Pons (tissue), 1 donor: ENCODE measurements at regions not wholly inside any gene's neighbourhood (a gene's known extent, or its start where the extent isn't known, plus 50 kb on each side); places are given as distances from the start of the nearest gene placed in this dataset.
A peak's percentile ranks its signal among the peaks of the same experiment; 100 is the strongest.

Experiments
- DNase-seq: peaks from one replicate; pipeline ENCODE4 v3.0.0-alpha.2; 2016; ENCODE audit warnings: low spot score

DNA sequence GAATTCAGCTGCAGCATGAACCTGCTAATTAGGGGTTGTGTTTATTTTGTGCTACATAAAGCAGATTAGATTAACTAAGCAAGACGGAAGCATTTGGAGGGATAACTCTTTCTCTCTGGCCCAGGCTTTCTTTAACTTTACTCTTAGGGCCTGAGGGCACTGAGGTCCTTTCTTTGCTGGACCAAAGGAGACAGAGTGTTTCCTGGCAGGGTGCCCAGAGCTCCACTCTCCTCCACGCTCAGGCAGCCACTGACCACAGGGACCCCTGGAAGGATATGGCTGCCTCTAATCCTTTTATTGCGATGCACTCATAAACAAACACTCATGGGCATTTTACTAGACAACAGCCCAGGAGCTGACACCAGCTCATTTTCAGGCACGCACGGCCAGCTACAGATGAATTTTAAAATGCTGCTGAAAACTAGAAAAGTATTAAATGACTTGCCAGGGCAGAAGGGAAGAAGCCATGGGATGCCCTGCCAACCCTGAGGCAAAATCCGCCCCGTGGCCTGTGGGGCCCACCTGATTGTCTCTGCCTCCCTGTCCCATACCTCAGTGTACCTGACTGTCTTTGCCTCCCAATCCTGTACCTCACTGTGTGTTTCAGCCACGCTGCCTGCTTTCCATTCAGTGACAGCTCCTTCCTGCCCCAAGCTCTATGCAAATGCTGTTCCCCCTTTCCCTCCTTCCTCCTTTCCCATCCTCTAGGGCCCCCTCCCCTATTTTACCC is 192.6 kb upstream of the NAV2 start:
- DNase-seq = no peak

GRCh38 chr11:19519353-19519752 is 193.3 kb upstream of the NAV2 start:
- DNase-seq = no peak

GRCh38 chr11:19513253-19513652 is 199.4 kb upstream of the NAV2 start:
- DNase-seq = no peak

- DNase-seq = no peak
Measured at GRCh38 chr11:19512618-19513017, 200.0 kb upstream of the NAV2 start.

GRCh38 chr11:19511413-19512183 is 201.0 kb upstream of the NAV2 start:
- DNase-seq = peak; percentile 78

DNA sequence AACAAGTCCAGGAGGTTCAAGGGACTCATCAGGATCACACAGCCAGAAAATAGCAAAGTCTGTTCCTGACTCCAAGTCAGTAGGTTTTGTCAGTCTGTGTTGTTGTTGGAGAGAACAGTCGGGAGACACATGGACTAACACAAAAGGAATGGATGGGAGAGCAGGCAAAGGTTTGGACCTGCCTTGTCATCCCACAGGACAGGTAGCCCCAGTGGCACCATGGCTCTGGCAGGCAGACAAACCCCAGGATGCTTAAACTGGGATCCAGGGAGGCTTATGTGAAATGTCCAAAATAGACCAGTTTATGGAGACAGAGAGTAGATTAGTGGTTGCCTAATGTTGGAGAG is 201.6 kb upstream of the NAV2 start:
- DNase-seq = no peak

GRCh38 chr11:19510468-19510867 is 202.2 kb upstream of the NAV2 start:
- no peak for DNase-seq

DNA sequence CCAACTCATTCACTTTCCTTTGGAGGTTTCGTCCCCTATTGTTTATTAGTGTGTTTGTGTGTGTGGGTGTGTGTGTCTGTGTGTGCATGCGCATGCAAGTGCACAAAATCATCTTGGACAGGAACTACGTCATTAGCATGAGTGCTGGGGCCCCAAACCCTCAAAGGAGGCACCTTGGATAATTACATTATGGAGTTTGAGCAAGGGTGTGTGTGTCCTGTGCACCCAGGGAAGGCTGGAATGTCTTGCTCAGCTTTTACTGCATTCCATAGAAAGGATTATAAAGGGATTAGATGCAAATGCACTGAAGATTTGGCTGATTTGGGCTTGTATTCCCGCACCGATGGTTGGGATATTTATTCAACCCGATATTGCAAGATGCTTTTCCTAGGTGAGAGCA is 203.4 kb upstream of the NAV2 start:
- no peak for DNase-seq

GRCh38 chr11:19508165-19508564 is 204.5 kb upstream of the NAV2 start:
- no peak for DNase-seq

GRCh38 chr11:19506816-19507486 is 205.7 kb upstream of the NAV2 start:
- no peak for DNase-seq

DNA sequence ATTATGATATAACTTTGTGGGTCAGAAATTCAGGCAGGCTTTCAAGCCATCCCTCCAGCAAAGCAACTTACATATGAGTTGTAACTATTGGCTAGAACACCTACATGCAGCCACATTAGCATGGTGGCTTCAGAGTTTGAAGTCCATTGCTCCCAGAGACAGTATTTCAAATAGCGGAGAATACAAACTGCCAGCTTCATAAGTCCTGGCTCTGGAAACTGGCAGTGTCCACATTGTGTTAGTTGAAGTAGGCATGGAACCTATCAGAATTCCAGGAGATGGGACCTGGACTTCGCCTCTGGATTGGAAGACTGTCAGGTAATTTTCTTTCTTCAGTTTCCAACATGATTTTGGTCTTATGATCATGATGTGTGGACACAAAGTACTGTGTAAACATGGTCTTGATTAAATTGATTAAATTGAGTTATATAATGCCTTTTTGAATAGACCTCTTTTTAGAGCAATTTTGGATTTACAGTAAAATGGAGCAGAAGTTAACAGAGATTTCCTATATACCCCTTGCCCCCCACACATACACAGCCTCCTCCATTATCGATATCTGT is 209.9 kb upstream of the NAV2 start:
- DNase-seq = no peak

GRCh38 chr11:19501631-19502030 is 211.0 kb upstream of the NAV2 start:
- no peak for DNase-seq

- no peak for DNase-seq
Measured at GRCh38 chr11:19499999-19500398, 212.6 kb upstream of the NAV2 start.

DNA sequence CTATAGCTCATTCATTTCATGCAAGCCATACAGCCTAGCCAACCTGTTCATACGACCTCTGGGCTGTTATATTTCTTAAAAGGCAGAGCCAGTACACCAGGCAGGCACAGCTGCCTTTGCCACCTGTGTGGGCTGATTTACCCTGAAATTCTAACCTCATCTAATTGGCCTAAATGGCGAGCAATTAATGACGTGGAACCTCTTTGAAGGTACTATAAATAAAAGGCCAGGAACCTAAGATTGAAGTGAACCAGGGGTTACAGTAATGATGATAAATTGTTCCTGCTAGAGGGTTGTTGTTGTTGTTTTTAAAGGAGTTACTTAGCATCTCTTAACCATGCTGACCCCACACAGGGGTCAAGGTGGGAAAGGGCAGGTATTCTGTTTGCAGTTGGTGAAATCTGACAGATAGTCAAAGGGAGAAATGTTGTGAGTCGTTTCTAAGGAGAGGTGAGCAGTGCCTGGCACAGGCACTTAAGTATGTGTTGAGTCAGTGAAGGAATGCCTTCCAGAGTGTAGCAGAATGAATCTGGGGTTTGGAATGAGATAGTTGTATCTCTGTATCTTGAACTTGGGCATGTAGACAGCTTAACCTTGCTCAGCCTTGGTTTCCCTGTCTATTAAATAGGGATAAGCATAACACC is 213.5 kb upstream of the NAV2 start:
- no peak for DNase-seq

GRCh38 chr11:19493446-19494213 is 219.0 kb upstream of the NAV2 start:
- no peak for DNase-seq

DNA sequence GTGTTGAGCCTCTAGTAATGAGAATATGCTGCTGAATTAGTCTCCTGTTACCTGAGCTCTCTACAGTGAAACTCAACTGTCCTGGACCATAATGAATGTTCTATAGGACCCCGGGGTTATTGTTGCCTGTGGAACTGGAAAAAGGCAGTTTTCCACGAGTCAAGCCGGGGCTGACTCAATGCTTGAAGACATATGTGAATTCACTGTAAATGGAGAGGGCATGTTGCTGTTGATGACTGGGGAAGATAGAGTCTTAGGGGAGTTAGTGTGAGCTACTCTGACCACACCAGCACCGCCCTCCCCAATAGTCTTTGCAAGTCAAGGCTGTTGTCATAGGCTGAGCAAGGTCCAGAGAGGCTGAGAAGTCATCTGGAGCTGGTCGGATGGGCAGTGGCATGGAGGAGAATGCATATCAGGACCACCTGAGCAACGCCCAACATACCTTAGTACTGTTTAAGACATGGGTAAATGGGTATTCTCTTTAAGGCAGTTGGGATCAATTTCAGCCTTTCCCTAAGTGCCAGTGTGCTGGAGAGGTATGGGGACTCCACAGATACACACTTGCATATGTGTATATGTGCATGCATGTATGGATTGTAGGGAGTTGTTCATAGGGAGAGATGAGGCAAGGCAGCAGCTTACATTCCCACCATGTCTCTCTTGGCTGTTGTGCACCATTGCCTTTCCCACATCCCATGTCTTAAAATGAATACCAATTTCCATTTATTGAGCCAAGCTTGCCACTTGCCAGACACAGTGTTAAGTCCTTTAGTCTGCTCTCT is 230.1 kb upstream of the NAV2 start:
- no peak for DNase-seq

DNA sequence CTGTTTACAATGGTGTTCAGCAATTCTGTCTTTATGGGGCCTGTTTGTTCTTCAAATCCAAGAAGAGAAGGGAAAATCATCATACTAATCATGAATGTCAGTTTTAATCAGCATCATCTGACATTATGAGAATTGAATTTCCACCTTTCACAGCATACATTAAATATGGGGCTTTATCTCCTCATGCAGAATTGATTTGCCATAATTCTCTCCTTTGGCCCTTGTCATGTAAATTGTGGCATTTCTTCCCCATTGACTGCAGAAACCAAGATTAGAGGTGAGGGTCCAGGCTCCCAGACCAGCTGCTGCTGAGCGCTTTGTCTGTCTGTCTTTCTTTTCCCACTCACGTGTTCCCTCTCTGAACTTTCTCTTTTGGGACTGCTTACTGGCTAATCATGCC is 232.1 kb upstream of the NAV2 start:
- DNase-seq = no peak

DNA sequence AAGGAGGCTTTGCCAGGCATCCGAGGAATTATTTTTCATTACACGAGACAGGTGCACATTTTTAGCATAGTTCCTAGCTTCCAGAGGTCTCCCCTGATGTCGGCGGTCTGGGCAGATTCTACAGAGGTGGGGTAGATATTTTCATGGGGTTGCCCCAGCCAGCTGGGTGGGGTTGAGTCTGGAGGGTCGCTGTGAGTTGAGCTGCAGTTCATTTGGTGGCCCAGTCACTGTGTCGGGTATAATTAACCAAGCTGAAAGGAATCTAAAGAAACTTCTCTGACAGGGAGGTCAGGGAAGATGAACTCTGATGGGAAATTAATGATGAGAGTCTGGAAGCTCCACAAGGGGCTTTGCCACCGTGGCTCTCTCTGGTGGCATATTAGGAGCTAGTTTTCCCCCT is 233.7 kb upstream of the NAV2 start:
- DNase-seq = no peak

DNA sequence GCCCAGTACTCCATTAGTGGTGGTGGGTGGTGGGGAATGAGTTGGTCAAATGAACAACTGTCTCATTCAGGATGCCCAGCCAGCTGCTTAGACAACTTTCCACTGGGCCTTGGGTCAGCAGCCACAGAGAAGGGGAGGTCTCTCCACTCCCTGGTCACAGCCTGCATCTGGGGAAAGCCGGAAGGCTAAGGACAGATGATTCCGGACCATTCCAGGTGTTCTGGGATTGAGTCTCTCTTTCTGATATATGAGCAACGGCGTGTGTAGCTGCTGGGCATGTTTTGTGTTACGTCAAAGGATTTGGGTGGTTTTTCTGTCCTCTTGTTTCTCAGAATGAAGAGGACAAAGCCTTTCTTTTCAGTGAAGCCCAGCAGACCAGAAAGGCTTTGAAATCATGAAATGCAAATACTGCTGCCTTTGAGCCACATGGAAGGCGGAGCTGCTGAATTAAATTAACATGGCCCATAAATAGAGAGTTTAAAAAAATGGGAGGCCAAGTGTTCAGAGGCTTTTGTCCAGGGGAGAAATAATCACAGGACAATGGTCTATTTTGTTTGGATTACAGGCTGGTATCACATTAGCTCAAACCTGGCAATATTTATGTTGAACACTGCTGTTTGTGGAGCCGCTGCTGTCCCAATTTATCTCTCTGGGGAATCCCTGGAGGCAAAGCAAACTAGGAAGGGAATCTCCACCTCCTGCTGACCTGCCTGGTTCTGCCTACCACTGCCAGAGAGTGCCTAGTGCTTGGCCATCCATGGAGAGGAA is 234.4 kb upstream of the E2F8 start:
- peak; percentile 97 for DNase-seq

DNA sequence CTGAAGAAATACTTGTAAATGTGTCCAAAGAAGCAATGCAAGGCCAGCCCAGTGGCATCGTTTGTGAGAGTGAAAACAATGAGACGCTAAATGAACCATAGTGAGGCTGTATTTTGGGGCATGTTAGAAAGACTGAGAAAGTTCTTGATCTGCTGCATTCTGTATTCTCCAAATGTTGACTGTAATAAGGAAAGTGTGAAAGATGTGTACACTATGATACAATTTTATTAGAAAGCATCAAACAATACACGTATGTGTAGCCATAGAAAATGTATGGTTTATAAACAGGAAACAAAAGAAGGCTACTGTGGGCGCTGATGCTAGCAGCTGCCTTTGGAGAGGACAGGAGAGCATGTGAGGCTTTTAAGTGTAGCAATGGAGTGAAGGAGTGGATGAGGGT is 233.5 kb upstream of the E2F8 start:
- DNase-seq = peak; percentile 66
